ENCODE measurements at regions not wholly inside any gene's neighbourhood (a gene's known extent, or its start where the extent isn't known, plus 50 kb on each side); places are given as distances from the start of the nearest gene placed in this dataset.

DNA sequence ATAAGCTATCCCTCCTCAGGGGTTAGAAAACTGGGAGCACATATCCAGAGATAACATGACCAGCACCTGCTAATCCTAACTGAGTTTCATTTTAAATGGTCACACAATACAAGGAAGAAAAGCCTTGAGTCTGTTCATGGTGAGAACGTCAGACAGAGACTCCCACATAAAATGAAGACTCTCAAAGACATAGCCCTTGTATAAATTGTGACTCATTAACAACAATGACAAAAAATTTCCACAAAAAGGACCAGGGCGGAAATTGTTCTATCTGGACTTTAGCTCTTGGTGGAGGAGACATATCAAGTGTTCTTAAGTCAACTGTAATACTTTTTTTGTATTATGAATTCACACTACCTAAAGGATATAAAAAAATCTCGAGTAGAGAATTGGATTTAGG lies 313.7 kb upstream of the DCN start:
- H3K9me2 ChIP-seq (ENCODE audit: insufficient read depth, low read length): no peaks in the 10 kb centered on the region
- ChIA-PET POLR2A (interaction anchor here (0.5 to 0.7 kb wide), 3 partner anchors 9 to 83 kb away, joined by 3 to 6 read pairs (median 4); no protein-coding TSS in a partner anchor), CTCF (ENCODE audit: unreplicated experiment) (no interaction called here)
- no peak for TF ChIP-seq EZH2phosphoT487 (IDR thresholded peaks at IDR 0.05; ENCODE audit: borderline replicate concordance, low read depth, low read length)
- TF ChIP-seq, protein P1, sequence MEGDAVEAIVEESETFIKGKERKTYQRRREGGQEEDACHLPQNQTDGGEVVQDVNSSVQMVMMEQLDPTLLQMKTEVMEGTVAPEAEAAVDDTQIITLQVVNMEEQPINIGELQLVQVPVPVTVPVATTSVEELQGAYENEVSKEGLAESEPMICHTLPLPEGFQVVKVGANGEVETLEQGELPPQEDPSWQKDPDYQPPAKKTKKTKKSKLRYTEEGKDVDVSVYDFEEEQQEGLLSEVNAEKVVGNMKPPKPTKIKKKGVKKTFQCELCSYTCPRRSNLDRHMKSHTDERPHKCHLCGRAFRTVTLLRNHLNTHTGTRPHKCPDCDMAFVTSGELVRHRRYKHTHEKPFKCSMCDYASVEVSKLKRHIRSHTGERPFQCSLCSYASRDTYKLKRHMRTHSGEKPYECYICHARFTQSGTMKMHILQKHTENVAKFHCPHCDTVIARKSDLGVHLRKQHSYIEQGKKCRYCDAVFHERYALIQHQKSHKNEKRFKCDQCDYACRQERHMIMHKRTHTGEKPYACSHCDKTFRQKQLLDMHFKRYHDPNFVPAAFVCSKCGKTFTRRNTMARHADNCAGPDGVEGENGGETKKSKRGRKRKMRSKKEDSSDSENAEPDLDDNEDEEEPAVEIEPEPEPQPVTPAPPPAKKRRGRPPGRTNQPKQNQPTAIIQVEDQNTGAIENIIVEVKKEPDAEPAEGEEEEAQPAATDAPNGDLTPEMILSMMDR (conservative IDR thresholded peaks at IDR 0.05; ENCODE audit: low read length): no peak
- intact Hi-C loops (cut with micrococcal nuclease; ENCODE audit: unreplicated experiment): no loop called here
- no peak overlapping the region for H3K27ac ChIP-seq (ENCODE audit: low read depth, low read length, poor library complexity, severe bottlenecking)
- H2AFZ ChIP-seq (ENCODE audit: low read length): no peak overlapping the region
- BruUV-seq (replicated peaks): no TSS peak
- no peaks in the 10 kb centered on the region for H3K79me2 ChIP-seq (ENCODE audit: insufficient read depth, low read depth, low read length)
- H3K4me2 ChIP-seq (ENCODE audit: low read length): no peak overlapping the region
- no peak overlapping the region for H3K4me3 ChIP-seq (ENCODE audit: low read depth, low read length, poor library complexity, severe bottlenecking)
- H3K4me1 ChIP-seq (ENCODE audit: insufficient read depth, low read length, poor library complexity, severe bottlenecking): no peaks in the 10 kb centered on the region
- no peak for DNase-seq (ENCODE audit: low spot score)
- no peaks in the 10 kb centered on the region for H3K9me3 ChIP-seq (ENCODE audit: low read length)
- H4K20me1 ChIP-seq (ENCODE audit: insufficient read depth, low read length): no peaks in the 10 kb centered on the region
- no peaks in the 10 kb centered on the region for H3K36me3 ChIP-seq (ENCODE audit: insufficient read depth, low read length)

DNA sequence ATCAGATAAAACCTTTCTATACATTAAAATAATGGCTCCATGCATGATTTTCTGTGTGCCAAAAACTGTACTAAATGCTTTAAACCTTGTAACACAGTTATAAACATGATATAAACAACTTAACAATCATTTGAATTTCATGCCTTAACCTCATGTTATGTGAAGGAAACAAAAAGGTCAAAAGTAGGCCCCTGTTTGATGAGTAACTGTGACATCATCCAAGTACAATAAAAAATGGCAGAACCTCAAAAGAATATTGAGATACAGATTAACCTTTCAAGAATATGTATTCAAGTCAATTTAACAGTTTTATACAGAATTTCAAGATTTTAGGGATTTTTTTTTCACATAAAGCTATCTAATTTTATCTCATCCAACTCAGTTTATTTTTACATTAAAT lies 310.7 kb upstream of the DCN start:
- DNase-seq (ENCODE audit: low spot score): no peak
- BruUV-seq (replicated peaks): no TSS peak
- Histone ChIP-seq H2AFZ (ENCODE audit: low read length) (no peak overlapping the region), H3K4me1 (ENCODE audit: insufficient read depth, low read length, poor library complexity, severe bottlenecking) (no peaks in the 10 kb centered on the region), H3K4me2 (ENCODE audit: low read length) (no peak overlapping the region), H3K9me3 (ENCODE audit: low read length) (no peaks in the 10 kb centered on the region), H3K27ac (ENCODE audit: low read depth, low read length, poor library complexity, severe bottlenecking) (no peak overlapping the region), H3K9me2 (ENCODE audit: insufficient read depth, low read length) (no peaks in the 10 kb centered on the region), H3K36me3 (ENCODE audit: insufficient read depth, low read length) (no peaks in the 10 kb centered on the region), H3K4me3 (ENCODE audit: low read depth, low read length, poor library complexity, severe bottlenecking) (no peak overlapping the region), H3K79me2 (ENCODE audit: insufficient read depth, low read depth, low read length) (no peaks in the 10 kb centered on the region), H4K20me1 (ENCODE audit: insufficient read depth, low read length) (no peaks in the 10 kb centered on the region)
- POLR2A ChIA-PET: no interaction called here
- intact Hi-C loops (cut with micrococcal nuclease; ENCODE audit: unreplicated experiment): no loop called here
- no peak for TF ChIP-seq EZH2phosphoT487 (IDR thresholded peaks at IDR 0.05; ENCODE audit: borderline replicate concordance, low read depth, low read length)
- TF ChIP-seq, protein P1 (conservative IDR thresholded peaks at IDR 0.05; ENCODE audit: low read length): no peak
- CTCF ChIA-PET (ENCODE audit: unreplicated experiment): no interaction called here

DNA sequence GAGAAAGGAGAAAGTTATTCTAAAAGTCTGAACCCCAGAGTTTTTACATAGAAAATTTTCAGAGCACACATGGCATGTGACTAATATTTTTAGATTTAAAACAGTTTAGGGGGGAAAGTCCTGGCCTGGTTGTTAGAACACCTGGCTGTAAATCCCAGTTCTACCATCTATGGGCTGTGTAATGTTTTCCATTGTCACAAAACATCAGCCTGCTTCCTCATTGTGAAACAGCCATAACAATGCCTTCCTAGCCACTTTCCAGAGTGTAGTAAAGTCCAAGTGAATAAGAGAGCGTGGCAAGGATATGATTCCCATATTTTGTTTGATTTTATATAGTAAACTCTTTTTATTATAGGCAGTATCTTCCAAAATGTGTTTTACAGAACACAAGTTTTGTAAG lies 310.0 kb upstream of the DCN start:
- TF ChIP-seq EZH2phosphoT487 (IDR thresholded peaks at IDR 0.05; ENCODE audit: borderline replicate concordance, low read depth, low read length): no peak
- TF ChIP-seq, protein P1 (conservative IDR thresholded peaks at IDR 0.05; ENCODE audit: low read length): no peak
- Histone ChIP-seq H4K20me1 (ENCODE audit: insufficient read depth, low read length) (no peaks in the 10 kb centered on the region), H3K36me3 (ENCODE audit: insufficient read depth, low read length) (no peaks in the 10 kb centered on the region), H3K4me2 (ENCODE audit: low read length) (no peak overlapping the region), H3K9me2 (ENCODE audit: insufficient read depth, low read length) (no peaks in the 10 kb centered on the region), H3K4me3 (ENCODE audit: low read depth, low read length, poor library complexity, severe bottlenecking) (no peak overlapping the region), H3K79me2 (ENCODE audit: insufficient read depth, low read depth, low read length) (no peaks in the 10 kb centered on the region), H3K9me3 (ENCODE audit: low read length) (no peaks in the 10 kb centered on the region), H3K27ac (ENCODE audit: low read depth, low read length, poor library complexity, severe bottlenecking) (no peak overlapping the region), H3K4me1 (ENCODE audit: insufficient read depth, low read length, poor library complexity, severe bottlenecking) (no peaks in the 10 kb centered on the region), H2AFZ (ENCODE audit: low read length) (no peak overlapping the region)
- intact Hi-C loops (cut with micrococcal nuclease; ENCODE audit: unreplicated experiment): no loop called here
- POLR2A ChIA-PET: no interaction called here
- CTCF ChIA-PET (ENCODE audit: unreplicated experiment): no interaction called here
- BruUV-seq (replicated peaks): no TSS peak
- no peak for DNase-seq (ENCODE audit: low spot score)
